Fibroblast of peridontal ligament (primary cell): ENCODE measurements at regions not wholly inside any gene's neighbourhood (a gene's known extent, or its start where the extent isn't known, plus 50 kb on each side); places are given as distances from the start of the nearest gene placed in this dataset.

Experiments
- DNase-seq: peaks from one replicate; pipeline ENCODE4 v3.0.0-alpha.2; 2010; ENCODE audit errors: extremely low read depth

DNA sequence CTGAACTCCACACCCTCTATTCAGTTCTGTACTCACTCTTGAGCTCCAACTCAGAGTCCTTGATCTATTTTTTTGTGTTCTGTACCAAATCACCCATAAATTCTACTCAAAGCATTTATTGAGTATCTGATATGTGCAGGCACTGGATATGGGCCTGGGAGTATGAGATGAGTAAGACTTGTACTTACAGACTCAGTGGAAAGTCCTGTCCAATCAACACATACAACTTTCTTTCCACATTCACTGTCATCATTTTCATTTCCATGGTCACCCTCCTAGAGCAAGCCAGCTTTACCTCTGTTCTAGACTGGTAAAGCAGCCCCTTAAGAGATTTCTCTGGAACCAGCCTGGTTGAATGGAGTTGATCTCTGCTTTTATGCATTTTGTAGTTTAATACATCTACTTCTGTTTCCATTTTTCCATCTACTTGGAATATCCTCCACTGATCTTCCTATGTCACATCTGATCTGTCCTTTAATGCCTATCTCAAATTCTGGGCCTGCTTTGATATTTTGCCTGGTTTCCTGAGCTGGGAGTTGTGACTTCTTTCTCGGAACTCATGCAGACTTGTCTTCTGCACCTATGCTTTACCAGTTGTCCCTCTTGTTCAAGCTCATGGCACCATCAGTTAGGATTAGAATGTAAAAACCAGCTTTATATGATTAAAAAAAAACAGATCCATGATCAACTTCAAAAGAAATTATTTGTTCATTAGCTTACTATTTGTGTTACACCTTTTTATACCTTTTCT lies 96.9 kb upstream of the GLS start:
- DNase-seq = no peak

DNA sequence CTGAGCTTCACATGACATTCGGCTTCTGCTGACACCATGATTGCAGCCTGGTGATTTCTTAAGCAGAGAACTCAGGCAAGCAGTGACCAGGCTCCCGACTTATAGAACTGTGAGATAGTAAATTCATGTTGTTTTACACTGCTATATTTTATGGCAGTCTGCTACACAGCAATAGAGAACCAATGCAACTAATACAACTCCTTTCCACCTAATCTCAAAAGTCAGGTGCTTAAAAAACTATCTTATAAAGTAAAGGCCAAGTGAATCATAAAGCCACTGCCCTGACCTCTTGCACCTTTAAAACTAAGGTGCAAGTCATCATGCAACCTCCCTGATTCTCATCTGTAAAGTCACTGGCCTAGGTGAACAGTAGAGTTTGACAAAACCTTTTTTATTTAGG lies 95.3 kb upstream of the GLS start:
- no peak for DNase-seq

DNA sequence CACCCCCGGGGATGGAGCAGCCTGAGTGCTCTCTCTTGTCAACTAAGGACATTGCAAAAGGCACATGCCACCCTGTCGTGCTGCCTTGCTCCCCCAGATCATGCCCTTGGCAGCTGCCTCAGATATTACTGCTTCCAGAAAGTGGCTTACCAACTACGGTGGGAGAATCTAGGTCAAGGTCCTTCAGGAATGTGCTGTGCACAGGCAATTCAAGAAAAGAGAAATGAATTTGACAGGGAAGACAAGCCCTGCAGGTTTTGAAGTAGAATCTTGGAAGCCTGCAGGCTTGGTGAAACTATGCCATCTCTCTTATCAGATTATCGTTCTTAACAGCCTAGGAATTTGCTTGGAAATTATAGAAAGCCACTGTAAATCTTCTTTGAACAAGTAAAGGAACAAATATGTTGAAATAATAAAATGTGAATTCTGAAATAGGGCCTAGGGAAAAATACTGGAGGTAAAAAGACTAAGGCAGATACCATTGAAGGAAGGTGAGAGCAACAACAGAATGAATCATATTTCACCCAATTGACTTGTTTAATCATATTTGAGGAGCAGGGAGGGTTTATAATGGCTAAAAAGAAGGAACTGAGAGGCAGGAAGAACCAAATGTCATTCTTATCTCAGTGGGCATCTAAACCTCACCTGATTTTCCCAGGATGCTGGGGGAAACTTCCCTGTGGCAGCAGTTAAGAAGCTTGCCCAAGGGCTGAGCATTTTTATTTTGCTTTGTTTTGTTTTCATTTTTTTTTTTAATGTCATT lies 94.0 kb upstream of the GLS start:
- DNase-seq = no peak

DNA sequence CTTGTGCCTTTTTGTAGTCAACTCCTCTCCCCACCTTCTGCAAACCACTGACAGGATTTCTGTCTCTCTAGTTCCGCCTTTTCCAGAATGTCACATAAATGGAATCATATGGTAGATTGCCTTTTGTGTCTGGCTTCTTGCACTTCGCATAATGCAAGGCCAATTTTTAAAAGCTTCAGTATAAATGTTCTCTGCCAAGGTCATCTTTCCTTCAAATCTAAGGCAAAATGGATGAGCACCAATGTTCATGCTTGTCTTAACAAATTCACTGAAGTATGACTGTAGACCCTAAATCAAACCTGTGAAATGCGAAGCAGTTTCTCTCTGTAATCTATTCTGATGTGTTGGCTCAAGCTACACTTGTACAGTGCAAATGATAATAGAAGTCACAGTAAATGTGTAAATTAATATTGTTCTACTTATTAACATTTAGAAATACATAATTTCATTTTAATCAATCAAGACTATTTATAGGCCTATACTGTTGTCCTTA lies 92.8 kb upstream of the GLS start:
- no peak for DNase-seq

DNA sequence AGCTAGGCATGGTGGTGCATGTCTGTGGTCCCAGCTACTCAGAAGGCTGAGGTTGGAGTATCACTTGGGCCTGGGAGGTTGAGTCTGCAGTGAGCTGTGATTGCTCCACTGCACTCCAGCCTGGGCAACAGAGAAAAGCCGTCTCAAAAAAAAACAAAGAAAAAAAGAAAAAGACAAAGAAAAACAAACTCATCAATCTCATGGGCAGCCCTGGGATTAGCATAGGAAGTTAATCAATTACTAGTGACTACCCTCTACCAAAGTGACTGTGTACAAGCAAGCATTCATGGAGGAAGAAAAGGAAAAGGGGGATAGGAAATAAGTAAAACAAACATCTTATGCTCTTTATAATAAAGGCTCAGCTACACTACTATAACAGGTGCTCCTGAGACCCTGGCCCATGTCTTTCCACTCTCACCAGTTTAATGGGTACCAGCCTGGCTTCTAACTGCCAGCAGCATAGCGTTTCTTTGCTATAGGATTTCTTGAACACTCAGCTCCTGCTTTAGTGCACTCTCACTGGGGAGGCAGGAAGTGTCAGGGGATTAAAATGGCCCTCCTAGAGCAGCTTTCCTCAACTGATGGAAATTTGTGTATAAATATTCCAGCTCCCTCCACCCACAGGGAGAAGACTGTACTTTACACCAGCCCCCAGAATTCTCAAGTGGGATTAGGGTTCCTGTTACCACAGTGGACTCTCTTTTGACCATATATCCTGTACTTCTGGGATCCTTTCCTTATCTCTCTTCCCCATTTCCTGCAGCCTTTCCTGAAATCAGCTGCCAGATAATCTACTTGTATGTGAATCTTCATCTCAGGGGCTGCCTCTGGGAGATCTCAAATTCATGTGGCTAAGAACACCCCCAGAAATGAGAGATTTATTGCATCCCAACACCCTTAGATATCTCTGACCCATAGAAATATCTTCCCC lies 91.3 kb upstream of the GLS start:
- no peak for DNase-seq

DNA sequence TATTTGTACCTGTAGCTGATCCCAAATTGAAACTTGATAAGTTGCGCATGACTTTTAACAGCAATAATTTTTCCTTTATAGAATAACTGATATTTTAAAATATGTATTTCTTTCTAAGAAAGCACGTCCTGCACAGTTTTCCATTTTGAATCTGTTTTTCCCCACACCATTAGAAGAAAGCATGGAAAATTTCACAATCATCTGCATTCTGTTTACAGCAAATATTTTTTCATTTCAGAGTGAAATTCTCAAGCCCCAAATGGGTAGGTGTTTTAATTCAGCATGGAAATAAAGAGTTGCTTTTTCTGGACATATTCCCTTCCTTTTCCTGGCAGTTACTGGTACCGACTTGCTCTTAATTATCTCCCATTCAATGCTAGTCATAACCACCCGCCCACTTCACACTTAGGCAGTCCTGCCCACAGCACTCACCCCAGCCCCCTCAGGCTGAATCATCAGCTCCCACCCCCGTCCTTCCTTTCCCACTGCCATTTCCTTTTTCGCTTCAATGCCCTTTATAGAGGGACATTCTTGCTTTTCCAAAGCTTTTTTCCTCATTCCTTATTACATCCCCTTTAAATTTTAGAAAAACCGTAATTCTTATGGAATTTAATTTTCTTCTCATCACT lies 89.2 kb upstream of the GLS start:
- DNase-seq = peak; percentile 29

DNA sequence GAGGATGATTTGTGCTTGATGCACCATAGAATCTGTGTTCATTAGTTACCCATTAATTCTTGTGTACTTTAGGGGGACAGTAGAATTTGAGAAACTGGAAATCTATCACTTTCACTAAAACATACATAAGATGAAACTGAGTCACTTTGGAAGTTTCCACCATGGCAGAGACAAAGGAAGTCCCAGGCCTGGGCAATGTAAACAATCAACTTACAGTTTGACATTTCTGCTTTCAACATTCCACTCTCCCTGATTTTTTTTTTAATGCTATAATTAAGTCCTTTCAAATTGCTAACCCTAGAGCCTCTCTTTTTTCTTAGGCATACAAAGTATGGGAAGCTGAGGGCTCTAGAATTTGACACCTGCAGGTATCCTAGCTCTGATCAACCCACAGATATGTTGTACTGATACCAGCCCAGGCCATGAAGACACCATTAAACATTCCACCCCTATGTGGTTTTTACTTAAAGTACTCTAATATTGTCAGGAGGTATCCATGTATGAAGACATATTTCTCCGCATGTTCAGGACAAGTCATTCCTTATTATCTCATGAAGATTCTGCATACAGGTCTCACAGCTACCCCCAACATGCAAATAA lies 88.5 kb upstream of the GLS start:
- no peak for DNase-seq

DNA sequence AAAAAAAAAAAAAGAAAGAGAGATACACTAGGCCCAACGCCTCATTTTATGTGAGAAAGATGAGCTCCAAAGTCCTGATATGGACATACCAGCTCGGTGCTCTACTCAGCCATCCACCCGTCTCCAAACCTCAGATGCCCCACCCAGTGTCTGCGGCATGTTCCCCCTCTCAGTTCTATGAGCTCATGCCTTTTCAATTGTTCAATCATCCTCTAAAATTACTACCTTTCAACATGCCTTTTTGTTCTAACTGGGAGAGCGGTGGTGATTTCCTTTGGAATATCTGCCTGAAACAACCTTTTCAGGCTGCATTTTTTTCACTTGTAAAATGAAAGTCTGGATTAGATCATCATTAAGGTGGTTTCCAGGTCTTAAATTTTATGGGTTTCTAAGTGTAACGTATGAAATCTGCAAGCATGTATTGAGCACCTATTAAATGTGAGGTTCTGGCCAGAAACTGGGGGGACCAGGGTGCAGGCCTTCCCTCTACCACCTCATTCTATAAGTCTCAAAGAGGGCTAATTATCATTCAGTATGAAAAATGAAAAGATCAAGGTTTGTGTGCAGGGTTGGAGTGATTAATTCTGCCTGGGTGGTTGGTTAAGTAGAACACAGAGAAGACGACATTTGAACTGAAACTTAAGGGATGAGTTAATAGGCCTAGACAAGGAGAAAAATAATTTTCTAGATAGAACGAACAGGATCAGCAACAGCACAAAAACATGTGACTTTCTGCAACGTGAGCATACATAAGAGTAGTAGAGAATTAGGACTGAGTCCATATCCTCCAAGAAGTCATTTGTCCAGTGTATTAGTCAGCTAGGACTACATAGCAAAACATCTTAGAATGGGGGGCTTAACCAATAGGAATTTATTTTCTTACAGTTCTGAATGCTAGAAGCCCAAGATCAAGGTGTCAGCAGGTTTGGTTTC lies 87.4 kb upstream of the GLS start:
- DNase-seq = no peak

DNA sequence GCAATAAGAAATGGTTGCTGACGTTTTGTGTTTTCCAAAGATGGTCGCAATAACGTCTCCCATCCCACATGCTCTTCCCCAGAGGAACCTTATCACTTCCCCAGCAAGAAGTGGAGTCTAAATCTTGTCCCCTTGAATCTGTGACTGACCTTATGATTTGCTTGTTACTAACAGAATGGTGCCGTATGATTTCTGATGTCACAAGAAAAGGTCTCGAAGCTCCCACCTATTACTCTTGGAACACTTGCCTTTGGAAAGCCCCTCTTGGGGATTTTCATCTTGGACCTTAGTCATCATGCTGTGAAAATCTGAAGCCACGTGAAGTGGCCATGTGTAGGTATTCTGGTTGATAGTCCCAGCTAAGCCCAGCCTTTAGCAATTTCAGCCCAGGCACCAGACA lies 86.2 kb upstream of the GLS start:
- no peak for DNase-seq

DNA sequence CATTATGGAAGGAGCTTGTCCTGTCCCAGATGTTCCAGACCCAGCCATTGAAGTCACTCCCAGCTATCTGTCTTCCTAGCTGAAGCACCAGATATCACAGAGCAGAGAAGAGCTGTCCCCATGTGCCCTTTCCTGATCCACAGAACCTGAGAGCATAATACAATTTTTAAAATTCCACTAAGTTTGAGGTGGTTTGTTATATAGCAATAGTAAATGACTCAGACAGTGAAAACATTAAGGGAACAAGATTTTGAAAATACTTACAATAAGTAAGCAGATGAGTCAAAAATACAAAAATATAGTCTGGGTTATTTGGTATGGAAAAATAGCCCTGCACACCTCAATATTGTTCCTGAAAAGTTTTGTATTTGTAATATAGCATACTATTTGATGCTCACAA lies 85.8 kb upstream of the GLS start:
- no peak for DNase-seq

DNA sequence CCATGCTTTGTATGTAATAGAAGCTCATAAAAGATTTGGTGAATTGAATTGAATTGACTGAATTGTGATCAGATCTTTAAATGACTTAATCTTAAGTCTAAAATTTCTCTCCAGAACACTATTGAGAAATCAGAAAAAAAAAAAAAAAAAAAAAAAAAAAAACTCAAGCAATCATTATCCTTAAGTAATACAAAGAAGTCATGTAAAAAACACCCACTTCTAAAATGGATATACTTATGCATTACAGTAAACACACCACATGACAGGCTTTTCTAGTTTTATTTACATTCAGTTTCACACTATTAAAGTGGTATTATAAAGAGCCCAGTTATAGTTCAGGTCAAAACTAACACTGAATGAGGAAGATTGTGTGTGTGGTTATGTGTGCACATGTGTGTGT lies 84.9 kb upstream of the GLS start:
- no peak for DNase-seq

DNA sequence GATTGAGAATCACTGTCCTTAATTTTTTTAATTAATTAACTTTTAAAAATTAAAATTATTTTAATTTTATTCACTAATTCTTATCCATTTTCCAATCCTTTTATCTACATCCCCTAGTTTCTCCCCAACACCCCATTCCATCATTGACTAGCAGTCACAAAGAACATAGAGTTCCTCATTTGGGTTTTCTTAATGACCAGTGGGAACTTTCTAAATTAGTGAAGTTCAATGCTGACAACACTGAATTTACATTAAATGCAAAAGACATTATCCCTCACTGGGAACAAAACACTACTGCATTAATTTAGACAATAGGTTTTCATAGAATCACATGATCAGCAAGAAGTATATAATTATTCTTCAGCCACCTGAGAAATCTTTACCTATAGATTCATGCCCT lies 80.6 kb upstream of the GLS start:
- DNase-seq = no peak

DNA sequence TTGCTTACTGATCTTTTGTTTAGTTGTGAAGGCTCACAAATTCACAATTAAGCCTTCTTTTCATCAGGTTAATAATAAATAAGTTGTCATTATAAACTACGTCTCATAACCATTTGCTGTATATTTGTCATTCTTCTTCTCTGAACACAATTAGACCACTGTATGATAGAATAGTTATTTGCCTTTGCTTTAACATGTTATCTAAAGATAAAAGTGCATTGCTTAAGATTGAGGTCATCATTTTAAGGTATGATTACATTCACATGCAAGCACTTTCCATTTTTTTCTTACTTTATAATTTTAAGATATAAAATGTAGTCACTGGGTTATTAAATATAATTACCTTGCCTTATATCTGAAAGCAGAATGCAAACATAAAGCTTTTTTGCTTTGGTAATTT lies 80.1 kb upstream of the GLS start:
- no peak for DNase-seq

DNA sequence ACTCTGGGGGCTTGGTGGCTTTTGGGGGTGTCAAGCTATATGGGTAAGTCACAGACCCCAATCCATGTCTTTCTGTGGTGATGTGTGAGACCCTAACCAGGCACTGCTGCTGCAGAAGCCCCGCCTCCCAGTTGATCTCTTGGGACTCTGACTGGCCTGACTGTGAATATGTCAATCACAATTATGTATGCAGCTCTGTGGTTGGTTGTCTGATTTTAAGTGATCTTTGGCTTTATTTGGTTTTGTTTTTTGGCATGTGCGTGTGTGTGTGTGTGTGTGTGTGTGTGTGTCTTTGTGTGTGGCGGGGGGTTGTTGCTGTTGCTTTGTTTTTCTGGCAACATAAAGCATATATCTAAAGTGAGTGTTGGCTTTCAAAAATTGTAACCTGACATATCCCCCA lies 78.5 kb upstream of the GLS start:
- DNase-seq = no peak

DNA sequence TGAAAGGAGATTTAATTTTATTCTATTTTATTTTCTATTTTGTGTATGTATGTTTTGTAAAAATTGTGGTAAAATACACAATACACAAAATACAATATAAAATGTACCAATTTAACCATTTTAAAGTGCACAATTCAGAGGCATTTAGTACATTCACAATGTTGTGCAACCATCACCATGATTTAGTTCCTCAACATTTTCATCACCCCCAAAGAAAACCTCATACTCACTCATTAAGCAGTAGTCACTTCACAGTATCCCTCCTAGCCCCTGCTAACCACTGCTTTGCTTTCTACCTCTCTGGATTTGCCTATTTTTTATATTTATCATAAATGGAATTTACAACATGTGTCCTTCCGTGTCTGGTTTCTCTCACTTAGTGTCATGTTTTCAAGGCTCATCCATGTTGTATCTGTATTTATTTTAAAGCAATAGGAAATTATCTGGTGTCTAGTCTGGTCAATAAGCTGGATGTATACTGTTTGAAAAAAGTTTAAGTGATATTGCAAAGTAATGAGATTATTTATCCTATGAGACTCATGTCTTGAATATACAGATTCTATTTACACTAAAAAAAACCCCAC lies 77.9 kb upstream of the GLS start:
- no peak for DNase-seq

DNA sequence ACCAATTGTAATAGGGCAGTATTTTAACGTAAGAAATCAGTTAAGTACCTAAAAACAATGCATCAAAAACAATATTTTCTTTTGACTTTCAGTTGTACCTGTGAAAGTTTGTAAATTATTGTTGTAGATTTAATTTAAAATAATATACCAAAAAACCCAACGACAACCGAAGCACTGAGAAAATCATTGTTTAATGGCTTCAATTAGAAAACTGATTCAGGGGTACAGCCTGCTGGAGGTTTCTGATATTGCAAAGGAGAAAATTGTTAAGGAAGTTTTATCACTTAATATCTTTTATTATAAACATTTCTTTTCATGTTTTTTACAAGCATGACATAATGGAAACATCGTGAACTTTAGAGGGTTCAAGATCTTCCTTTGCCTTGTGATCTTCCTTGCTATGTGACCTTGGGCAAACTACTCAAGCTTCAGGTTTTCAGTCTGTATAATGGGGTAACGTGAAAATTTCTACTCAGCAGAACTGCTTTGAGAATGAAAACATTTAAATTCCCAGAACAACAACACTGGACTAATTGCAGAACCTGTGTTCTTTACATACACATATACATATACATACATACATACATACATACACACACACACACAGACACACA lies 76.3 kb upstream of the GLS start:
- DNase-seq = peak; percentile 62

DNA sequence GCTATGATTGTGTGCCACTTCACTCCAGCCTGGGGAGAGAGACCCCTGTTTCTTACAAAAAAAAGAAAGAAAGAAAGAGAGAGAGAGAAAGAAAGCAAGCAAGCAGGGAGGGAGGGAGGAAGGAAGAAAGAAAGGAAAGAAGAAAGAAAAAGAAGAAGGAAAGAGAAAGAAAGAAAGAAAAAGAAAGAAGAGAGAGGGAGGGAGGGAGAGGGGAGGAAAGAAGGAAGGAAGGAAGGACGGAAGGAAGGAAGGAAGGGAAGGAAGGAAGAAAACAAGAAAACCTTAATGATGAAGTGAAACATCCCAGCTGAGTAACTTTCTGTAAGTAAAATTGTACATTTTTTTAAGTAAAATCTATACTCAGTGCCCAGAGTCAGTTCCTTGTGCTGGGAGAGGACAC lies 75.5 kb upstream of the GLS start:
- DNase-seq = no peak

DNA sequence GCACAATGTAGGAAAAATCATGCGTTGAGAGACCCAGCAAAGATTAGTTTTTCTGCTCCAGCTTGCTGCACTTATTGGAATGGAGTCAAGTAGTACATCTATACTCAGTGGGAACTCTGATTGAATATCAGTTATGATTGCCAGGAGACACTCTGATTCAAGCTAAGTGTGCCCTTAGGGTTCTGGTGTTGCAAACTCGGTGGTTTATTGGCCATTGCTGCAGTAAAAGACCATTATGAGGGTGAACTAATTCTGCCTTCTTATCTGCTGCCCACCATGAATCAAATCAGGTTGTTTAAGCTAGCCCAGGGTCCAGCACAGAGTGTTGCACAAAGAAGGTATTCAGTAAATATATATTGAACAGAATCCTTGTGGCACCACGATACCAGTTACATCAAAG lies 74.8 kb upstream of the GLS start:
- peak; percentile 29 for DNase-seq

DNA sequence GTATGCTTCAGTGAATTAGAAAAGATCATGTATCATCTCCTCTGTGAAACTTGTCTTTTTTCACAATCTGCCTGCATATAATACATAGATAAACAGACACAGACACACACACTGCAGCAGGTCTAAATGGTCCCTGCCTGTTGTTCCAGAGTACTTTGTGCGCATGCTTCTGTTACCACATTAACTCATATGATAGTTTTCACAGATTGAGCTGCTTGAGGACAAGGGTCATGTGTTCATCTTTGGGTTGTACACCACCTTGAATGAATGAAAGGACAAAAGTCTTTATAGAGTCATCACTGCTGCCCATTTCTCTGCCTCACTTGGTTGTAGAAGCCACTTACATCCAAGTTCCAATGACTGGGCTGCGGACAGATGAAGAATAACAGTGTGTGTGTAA lies 72.7 kb upstream of the GLS start:
- DNase-seq = no peak
